ENCODE measurements at regions not wholly inside any gene's neighbourhood (a gene's known extent, or its start where the extent isn't known, plus 50 kb on each side); places are given as distances from the start of the nearest gene placed in this dataset.

DNA sequence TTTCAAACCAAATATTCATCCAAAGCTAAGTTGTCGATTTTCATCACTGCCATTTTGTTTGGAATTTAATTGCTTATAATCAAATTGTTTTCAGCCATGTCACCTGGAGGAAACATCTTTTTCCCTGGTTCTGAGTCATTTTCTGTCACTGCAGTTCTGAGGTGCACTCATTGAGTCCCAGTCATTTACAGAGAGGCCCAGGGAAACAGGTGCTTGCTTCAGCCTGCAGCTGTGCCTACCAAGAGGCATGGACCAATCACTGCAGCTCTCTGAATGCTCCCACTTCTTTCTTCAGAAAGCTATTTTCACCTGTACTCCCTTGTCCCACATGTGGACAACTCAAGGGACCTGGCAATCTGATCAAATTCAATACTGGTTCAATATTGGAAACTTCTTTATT lies 308.1 kb downstream of the COG6 start:
- Histone ChIP-seq H3K27ac (ENCODE audit: extremely low read depth, low read depth, low read length) (no peak overlapping the region), H3K4me3 (ENCODE audit: low read depth, low read length) (no peak overlapping the region), H3K36me3 (ENCODE audit: control insufficient read depth in 2 of 2, insufficient read depth in 1 of 2, low read length in 2 of 2) (no peaks in the 10 kb centered on the region), H3K9me3 (ENCODE audit: control insufficient read depth, insufficient read depth, low read depth, low read length) (no peaks in the 10 kb centered on the region), H3K4me1 (ENCODE audit: control insufficient read depth, insufficient read depth, low read length) (no peaks in the 10 kb centered on the region)
- ChIA-PET CTCF (interaction anchor here (0.7 to 0.9 kb wide), 2 partner anchors 21 to 185 kb away, joined by 3 read pairs; no protein-coding TSS in a partner anchor), POLR2A (no interaction called here)
- TF ChIP-seq, protein P1, sequence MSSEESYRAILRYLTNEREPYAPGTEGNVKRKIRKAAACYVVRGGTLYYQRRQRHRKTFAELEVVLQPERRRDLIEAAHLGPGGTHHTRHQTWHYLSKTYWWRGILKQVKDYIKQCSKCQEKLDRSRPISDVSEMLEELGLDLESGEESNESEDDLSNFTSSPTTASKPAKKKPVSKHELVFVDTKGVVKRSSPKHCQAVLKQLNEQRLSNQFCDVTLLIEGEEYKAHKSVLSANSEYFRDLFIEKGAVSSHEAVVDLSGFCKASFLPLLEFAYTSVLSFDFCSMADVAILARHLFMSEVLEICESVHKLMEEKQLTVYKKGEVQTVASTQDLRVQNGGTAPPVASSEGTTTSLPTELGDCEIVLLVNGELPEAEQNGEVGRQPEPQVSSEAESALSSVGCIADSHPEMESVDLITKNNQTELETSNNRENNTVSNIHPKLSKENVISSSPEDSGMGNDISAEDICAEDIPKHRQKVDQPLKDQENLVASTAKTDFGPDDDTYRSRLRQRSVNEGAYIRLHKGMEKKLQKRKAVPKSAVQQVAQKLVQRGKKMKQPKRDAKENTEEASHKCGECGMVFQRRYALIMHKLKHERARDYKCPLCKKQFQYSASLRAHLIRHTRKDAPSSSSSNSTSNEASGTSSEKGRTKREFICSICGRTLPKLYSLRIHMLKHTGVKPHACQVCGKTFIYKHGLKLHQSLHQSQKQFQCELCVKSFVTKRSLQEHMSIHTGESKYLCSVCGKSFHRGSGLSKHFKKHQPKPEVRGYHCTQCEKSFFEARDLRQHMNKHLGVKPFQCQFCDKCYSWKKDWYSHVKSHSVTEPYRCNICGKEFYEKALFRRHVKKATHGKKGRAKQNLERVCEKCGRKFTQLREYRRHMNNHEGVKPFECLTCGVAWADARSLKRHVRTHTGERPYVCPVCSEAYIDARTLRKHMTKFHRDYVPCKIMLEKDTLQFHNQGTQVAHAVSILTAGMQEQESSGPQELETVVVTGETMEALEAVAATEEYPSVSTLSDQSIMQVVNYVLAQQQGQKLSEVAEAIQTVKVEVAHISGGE (tag by site-specific recombination; conservative IDR thresholded peaks at IDR 0.05; ENCODE audit: low read depth): no peak
- TF ChIP-seq, protein P2, sequence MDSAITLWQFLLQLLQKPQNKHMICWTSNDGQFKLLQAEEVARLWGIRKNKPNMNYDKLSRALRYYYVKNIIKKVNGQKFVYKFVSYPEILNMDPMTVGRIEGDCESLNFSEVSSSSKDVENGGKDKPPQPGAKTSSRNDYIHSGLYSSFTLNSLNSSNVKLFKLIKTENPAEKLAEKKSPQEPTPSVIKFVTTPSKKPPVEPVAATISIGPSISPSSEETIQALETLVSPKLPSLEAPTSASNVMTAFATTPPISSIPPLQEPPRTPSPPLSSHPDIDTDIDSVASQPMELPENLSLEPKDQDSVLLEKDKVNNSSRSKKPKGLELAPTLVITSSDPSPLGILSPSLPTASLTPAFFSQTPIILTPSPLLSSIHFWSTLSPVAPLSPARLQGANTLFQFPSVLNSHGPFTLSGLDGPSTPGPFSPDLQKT (IDR thresholded peaks at IDR 0.05; ENCODE audit: borderline replicate concordance, low read depth, low read length): no peak
- TF ChIP-seq, protein P3, sequence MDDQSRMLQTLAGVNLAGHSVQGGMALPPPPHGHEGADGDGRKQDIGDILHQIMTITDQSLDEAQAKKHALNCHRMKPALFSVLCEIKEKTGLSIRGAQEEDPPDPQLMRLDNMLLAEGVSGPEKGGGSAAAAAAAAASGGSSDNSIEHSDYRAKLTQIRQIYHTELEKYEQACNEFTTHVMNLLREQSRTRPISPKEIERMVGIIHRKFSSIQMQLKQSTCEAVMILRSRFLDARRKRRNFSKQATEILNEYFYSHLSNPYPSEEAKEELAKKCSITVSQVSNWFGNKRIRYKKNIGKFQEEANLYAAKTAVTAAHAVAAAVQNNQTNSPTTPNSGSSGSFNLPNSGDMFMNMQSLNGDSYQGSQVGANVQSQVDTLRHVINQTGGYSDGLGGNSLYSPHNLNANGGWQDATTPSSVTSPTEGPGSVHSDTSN (CRISPR knock-in tag; IDR thresholded peaks at IDR 0.05): no peak
- TF ChIP-seq ZBTB48 (tag by site-specific recombination; IDR thresholded peaks at IDR 0.05) (no peak), ZSCAN23 (tag by site-specific recombination; IDR thresholded peaks at IDR 0.05) (no peak), ZNF169 (tag by site-specific recombination; IDR thresholded peaks at IDR 0.05) (no peak), ZNF521 (tag by site-specific recombination; IDR thresholded peaks at IDR 0.05) (no peak), ZNF223 (tag by site-specific recombination; IDR thresholded peaks at IDR 0.05) (no peak), ZNF433 (tag by site-specific recombination; IDR thresholded peaks at IDR 0.05; ENCODE audit: low read depth) (no peak), ZNF140 (tag by site-specific recombination; IDR thresholded peaks at IDR 0.05) (no peak), ZNF768 (tag by site-specific recombination; IDR thresholded peaks at IDR 0.05) (no peak), ZNF335 (tag by site-specific recombination; conservative IDR thresholded peaks at IDR 0.05) (no peak), ZNF155 (tag by site-specific recombination; IDR thresholded peaks at IDR 0.05) (no peak), GLIS2 (tag by site-specific recombination; IDR thresholded peaks at IDR 0.05) (no peak), ZNF146 (tag by site-specific recombination; IDR thresholded peaks at IDR 0.05) (no peak), ZNF174 (tag by site-specific recombination; IDR thresholded peaks at IDR 0.05) (no peak)
- TF ChIP-seq, protein P4, sequence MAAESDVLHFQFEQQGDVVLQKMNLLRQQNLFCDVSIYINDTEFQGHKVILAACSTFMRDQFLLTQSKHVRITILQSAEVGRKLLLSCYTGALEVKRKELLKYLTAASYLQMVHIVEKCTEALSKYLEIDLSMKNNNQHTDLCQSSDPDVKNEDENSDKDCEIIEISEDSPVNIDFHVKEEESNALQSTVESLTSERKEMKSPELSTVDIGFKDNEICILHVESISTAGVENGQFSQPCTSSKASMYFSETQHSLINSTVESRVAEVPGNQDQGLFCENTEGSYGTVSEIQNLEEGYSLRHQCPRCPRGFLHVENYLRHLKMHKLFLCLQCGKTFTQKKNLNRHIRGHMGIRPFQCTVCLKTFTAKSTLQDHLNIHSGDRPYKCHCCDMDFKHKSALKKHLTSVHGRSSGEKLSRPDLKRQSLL (tag by site-specific recombination; IDR thresholded peaks at IDR 0.05): no peak
- TF ChIP-seq, protein P5, sequence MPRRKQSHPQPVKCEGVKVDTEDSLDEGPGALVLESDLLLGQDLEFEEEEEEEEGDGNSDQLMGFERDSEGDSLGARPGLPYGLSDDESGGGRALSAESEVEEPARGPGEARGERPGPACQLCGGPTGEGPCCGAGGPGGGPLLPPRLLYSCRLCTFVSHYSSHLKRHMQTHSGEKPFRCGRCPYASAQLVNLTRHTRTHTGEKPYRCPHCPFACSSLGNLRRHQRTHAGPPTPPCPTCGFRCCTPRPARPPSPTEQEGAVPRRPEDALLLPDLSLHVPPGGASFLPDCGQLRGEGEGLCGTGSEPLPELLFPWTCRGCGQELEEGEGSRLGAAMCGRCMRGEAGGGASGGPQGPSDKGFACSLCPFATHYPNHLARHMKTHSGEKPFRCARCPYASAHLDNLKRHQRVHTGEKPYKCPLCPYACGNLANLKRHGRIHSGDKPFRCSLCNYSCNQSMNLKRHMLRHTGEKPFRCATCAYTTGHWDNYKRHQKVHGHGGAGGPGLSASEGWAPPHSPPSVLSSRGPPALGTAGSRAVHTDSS (tag by site-specific recombination; IDR thresholded peaks at IDR 0.05): no peak
- TF ChIP-seq, protein P6, sequence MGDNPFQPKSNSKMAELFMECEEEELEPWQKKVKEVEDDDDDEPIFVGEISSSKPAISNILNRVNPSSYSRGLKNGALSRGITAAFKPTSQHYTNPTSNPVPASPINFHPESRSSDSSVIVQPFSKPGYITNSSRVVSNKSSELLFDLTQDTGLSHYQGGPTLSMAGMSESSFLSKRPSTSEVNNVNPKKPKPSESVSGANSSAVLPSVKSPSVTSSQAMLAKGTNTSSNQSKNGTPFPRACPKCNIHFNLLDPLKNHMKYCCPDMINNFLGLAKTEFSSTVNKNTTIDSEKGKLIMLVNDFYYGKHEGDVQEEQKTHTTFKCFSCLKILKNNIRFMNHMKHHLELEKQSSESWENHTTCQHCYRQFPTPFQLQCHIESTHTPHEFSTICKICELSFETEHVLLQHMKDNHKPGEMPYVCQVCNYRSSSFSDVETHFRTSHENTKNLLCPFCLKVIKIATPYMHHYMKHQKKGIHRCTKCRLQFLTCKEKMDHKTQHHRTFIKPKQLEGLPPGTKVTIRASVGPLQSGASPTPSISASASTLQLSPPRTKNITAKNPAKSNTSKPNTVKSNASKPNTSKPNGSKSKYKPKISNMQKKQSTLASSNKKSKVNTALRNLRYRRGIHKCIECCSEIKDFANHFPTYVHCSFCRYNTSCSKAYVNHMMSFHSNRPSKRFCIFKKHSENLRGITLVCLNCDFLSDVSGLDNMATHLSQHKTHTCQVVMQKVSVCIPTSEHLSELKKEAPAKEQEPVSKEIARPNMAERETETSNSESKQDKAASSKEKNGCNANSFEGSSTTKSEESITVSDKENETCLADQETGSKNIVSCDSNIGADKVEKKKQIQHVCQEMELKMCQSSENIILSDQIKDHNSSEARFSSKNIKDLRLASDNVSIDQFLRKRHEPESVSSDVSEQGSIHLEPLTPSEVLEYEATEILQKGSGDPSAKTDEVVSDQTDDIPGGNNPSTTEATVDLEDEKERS (tag by site-specific recombination; IDR thresholded peaks at IDR 0.05): no peak
